IgD-negative memory B cell (primary cell): ENCODE measurements at regions not wholly inside any gene's neighbourhood (a gene's known extent, or its start where the extent isn't known, plus 50 kb on each side); places are given as distances from the start of the nearest gene placed in this dataset.
"Not testable (repeated sequence)": the region's sequence is repeated elsewhere in the genome, so short reads cannot be mapped to it uniquely, and the experiment has no call there.

ENCODE experiments used
- H3K27ac Mint-ChIP-seq, 3 donors: one replicate each; pipeline ENCODE4 v1.8.0; 2020 to 2022; ENCODE audit warnings: mild to moderate bottlenecking in 3 of 3, mixed read lengths in 3 of 3, moderate library complexity in 1 of 3
- H3K27me3 Mint-ChIP-seq: one replicate; pipeline ENCODE4 v1.8.0; 2021; ENCODE audit warnings: mixed read lengths
- H3K36me3 Mint-ChIP-seq: one replicate; pipeline ENCODE4 v1.8.0; 2020; ENCODE audit warnings: mild to moderate bottlenecking, mixed read lengths
- H3K4me1 Mint-ChIP-seq, 3 donors: one replicate each; pipeline ENCODE4 v1.8.0; 2020 to 2022; ENCODE audit warnings: mixed read lengths in 3 of 3, mild to moderate bottlenecking in 1 of 3
- H3K4me3 Mint-ChIP-seq, 4 donors: one replicate each; pipeline ENCODE4 v1.8.0; 2020 to 2022; ENCODE audit warnings: mild to moderate bottlenecking in 4 of 4, mixed read lengths in 4 of 4, moderate library complexity in 3 of 4
- H3K9me3 Mint-ChIP-seq, 3 donors: one replicate each; pipeline ENCODE4 v1.8.0; 2020 to 2021; ENCODE audit warnings: mixed read lengths in 3 of 3, mild to moderate bottlenecking in 1 of 3

DNA sequence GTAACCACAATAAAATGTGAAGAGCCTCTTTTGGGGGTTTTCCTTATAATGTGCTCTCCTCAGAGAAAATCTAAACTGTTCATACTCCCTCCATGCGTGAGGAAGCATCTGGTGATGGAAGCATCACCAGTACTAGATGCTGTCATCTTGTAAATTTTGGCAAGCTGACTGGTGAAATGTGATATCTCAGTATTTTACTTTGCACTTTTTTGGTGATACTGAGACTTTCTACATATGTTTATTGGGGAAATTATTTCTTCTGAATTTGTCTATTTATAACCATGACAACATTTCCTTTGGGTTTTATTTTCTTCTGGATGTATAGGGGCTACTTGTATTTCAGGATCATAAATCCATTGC, 95.9 kb upstream of the DLGAP1 start:
- no peak overlapping the region for H3K4me3 Mint-ChIP-seq
- H3K27me3 Mint-ChIP-seq = no peaks in the 10 kb centered on the region
- H3K9me3 Mint-ChIP-seq = peaks cover 0 to 1% (median 0%) of the 10 kb centered on the region in 3 donors
- H3K4me1 Mint-ChIP-seq = no peaks in the 10 kb centered on the region
- H3K27ac Mint-ChIP-seq = no peak overlapping the region
- H3K36me3 Mint-ChIP-seq = no peaks in the 10 kb centered on the region

DNA sequence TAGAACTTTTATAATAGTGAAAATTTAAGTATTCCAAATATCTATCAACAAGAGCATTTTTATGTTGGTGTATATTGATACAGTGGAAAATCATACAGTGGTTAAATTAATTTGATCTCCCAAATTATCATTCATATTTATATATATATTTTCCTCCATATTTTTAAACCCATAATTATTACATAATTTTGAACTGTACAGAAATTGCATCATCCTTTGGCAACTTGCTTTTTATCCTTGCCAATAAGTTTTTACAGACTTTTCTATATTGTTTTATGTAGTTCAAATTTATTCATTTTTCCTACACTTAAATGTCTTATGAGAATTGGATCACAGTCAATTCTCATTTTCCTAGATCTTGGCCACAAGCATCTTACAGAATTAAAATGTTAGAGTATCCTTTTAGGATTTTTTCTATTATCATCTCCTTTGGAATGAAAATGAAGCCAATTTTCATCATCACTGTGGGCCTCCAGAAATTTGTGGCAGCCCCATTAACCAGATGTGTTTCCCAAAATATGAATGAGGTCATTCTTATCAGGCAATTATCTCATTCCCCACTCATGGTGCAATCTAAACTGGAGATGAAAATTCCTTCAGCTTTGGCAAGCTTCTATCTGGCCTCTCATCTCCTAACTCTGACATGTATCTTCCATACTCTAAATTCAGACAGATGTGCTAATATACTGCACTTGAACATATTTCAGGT, 94.2 kb upstream of the DLGAP1 start:
- Mint-ChIP-seq H3K9me3 (peaks cover 0 to 5% (median 3%) of the 10 kb centered on the region in 3 donors), H3K4me3 (no peak overlapping the region), H3K36me3 (peaks cover 3% of the 10 kb centered on the region), H3K27ac (no peak overlapping the region), H3K27me3 (no peaks in the 10 kb centered on the region), H3K4me1 (no peaks in the 10 kb centered on the region)

DNA sequence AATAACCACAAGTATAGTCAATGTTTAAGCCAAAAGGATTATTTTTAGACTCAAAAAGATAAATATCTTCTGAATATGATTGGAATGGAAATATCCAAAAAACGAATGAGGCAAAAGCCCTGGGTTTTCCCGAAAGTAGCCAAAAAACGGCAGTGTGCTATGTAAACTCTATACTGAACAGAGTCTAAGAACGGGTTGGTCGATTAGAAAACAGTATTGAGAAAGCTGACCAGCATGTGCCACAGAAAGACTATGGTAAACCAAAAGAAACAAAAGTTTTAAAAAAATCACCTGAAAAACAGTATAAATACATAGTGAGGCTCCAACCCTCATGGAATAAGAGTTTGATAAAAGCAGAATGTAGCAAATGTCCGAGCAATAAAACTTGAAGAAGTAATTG, 92.0 kb upstream of the DLGAP1 start:
- Mint-ChIP-seq H3K27me3 (no peaks in the 10 kb centered on the region), H3K4me1 (no peaks in the 10 kb centered on the region), H3K9me3 (peaks cover 0 to 5% (median 3%) of the 10 kb centered on the region in 3 donors), H3K4me3 (no peak overlapping the region), H3K36me3 (peaks cover 3% of the 10 kb centered on the region), H3K27ac (no peak overlapping the region)

DNA sequence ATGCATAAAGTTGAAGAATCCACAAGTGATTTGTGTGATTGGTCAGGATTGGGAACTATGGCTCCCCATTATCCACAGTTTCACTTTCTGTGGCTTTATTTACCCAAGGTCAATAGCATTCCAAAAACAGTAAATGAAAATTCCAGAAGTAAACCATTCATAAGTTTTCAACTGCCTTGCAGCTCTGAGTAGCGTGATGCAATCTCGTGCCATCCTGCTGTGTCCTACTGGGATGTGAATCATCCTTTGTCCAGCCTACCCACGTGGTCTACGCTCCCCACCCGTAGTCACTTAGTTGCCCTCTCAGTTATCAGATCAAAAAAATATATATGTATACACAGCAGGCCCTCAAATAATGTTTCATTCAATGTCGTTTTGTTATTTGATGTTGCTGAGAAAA, 89.0 kb upstream of the DLGAP1 start:
- Mint-ChIP-seq H3K36me3 (peaks cover 3% of the 10 kb centered on the region), H3K27ac (peak overlapping the region in 1 of 3 donors; percentile 80), H3K4me3 (no peak overlapping the region), H3K4me1 (no peaks in the 10 kb centered on the region), H3K27me3 (no peaks in the 10 kb centered on the region), H3K9me3 (peaks cover 0 to 8% (median 3%) of the 10 kb centered on the region in 3 donors)

DNA sequence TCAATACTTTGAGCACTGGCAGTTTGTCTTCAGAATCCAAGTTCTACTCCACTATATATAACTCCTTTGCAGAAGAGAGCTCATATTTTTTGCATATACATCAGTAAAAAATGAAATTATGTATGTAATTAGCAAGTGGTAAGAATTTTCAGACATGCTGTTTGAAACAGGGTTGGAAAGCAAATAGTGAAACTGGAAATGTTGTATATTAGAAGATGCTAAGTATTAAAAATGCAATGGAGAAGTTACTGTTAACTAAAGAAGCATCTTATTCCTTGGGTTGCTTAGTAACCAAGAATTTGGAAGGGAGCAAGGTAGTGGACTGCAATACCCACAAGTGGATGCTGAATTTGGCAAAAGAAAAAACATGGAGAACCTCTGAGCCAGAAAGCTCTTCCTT, 88.6 kb upstream of the DLGAP1 start:
- peaks cover 3% of the 10 kb centered on the region for H3K36me3 Mint-ChIP-seq
- no peaks in the 10 kb centered on the region for H3K27me3 Mint-ChIP-seq
- peaks cover 3 to 12% (median 4%) of the 10 kb centered on the region in 3 donors for H3K9me3 Mint-ChIP-seq

DNA sequence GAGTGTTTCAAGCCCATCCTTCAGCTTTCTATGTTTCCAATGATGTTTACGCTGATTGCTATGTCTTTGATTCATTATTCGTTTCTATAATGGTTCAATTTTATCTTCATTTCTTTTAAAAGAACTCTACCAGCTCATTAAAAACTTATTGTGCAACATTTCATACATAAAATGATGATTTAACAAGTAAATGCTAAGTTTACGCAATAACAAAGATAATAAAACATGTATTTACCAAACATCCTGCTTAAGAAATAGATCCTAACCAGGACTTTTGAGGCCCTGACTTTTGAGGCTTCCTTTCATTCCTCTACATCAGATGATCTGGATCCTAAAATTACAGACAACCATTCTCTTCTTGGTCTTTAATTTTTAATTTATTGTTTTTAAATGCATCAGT, 86.5 kb upstream of the DLGAP1 start:
- Mint-ChIP-seq H3K27me3 (no peaks in the 10 kb centered on the region), H3K4me3 (no peak overlapping the region), H3K9me3 (peaks cover 2 to 20% (median 7%) of the 10 kb centered on the region in 3 donors), H3K27ac (no peak overlapping the region), H3K36me3 (peaks cover 3% of the 10 kb centered on the region), H3K4me1 (no peaks in the 10 kb centered on the region)

More for the DNA sequence above, 88.6 kb upstream of the DLGAP1 start:
- Mint-ChIP-seq H3K4me1 (no peaks in the 10 kb centered on the region), H3K27ac (no peak overlapping the region), H3K4me3 (no peak overlapping the region)

DNA sequence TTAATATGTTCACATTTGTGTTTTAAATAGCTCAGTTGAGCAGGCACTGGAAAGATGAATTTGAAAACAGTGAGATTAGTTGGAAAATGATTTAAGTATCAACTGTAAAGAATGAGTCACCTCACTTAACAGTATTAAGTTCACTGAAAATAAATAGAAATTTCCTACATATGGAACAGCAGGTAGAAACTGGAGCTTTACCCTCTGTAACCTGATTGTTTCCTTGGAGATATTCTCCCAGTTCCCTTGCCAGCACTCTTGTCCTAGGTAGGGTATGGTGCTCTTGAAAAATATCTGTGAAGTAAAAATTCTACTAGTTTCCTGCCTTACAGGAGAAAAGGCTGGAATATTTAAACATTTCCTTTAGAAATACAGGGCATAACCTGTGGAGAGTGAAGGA, 81.3 kb upstream of the DLGAP1 start:
- no peak overlapping the region for H3K27ac Mint-ChIP-seq
- no peaks in the 10 kb centered on the region for H3K36me3 Mint-ChIP-seq
- H3K9me3 Mint-ChIP-seq = peaks cover 7 to 29% (median 11%) of the 10 kb centered on the region in 3 donors
- no peaks in the 10 kb centered on the region for H3K4me1 Mint-ChIP-seq
- no peaks in the 10 kb centered on the region for H3K27me3 Mint-ChIP-seq
- H3K4me3 Mint-ChIP-seq = no peak overlapping the region

DNA sequence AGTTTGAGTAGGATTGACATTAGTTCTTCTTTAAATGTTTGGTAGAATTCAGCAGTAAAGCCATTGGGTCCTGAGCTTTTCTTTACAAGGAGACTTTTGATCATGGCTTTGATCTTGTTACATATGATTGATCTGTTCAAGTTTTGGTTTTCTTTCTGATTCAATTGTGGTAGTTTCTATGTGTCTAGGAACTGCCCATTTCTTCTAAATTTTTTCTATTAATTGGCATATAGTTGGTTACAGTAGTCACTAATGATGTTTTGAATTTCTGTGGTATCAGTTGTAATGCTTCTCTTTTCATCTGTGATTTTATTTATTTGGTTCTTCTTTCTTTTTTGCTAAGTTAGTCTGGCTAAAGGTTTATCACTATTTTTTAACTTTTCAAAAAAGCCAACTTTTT, 73.3 kb upstream of the DLGAP1 start:
- Mint-ChIP-seq H3K36me3 (no peaks in the 10 kb centered on the region), H3K4me1 (no peaks in the 10 kb centered on the region), H3K4me3 (no peak overlapping the region), H3K9me3 (peaks cover 12 to 15% (median 14%) of the 10 kb centered on the region in 3 donors), H3K27me3 (no peaks in the 10 kb centered on the region), H3K27ac (no peak overlapping the region)

DNA sequence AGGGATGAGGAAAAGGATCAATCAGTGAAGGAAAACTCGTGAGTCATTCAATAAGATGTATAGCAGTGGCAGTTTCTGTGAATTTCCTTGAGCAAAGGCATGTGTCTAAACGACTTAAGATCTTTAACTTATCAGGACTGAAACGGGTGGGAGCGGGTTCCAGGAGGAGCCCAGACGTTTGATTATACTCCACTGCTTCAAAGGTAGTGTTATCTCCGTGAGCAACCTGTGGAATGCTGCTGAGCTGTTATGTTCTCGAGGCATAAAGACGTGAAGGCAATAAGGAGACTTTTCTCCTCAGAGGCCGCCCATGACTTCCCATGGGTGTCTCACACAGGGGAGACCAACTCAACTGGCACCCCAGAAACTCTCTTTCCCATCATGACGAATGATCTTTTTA, 72.7 kb upstream of the DLGAP1 start:
- not testable (repeated sequence) for H3K27ac Mint-ChIP-seq, H3K36me3 Mint-ChIP-seq, H3K4me3 Mint-ChIP-seq, H3K4me1 Mint-ChIP-seq, H3K27me3 Mint-ChIP-seq
- H3K9me3 Mint-ChIP-seq = peaks cover 9 to 12% (median 10%) of the 10 kb centered on the region in 3 donors

DNA sequence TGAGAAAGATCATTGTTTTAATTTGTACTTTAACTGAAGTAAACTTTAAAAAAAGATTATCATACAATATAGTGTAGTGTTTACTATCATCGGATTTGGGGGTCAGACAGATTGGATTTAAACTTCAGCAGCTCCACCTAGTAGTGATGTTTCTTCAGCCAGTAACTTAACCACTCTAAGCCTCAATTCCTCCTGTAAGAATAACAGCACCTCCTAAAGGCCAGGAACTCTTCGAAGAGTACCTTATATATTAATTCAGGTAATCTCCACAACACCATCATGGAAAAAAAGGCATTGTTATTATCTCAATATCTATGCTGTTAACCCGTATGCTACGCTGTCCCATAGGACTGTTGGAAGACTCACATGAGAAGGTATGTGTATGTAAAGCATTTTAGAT, 69.0 kb upstream of the DLGAP1 start:
- Mint-ChIP-seq H3K4me1 (no peaks in the 10 kb centered on the region), H3K27me3 (no peaks in the 10 kb centered on the region), H3K4me3 (no peak overlapping the region), H3K27ac (no peak overlapping the region), H3K36me3 (no peaks in the 10 kb centered on the region), H3K9me3 (peaks cover 6 to 14% (median 10%) of the 10 kb centered on the region in 3 donors)

DNA sequence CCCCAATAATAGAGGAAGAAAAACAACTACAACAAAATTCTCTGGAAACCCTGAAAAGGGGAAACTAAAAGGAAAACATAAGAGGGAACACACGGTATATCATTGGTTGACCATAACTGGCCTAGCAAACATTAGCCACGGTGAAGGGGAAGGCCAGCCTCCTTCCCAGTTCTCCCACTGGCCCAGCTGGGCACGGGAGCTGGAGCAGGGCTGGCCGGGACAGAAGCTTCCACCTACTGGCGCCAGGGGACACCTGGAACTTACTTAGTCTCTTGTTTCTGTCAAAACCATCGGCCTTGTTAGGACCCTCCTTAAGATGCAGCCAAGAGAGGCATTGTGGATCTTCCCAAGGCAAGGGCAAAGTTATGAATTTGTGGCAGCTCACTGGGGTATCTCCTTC, 56.1 kb upstream of the DLGAP1 start:
- Mint-ChIP-seq H3K36me3 (no peaks in the 10 kb centered on the region), H3K4me1 (no peaks in the 10 kb centered on the region), H3K27me3 (no peaks in the 10 kb centered on the region), H3K27ac (no peak overlapping the region), H3K9me3 (peaks cover 2 to 11% (median 4%) of the 10 kb centered on the region in 3 donors), H3K4me3 (no peak overlapping the region)

DNA sequence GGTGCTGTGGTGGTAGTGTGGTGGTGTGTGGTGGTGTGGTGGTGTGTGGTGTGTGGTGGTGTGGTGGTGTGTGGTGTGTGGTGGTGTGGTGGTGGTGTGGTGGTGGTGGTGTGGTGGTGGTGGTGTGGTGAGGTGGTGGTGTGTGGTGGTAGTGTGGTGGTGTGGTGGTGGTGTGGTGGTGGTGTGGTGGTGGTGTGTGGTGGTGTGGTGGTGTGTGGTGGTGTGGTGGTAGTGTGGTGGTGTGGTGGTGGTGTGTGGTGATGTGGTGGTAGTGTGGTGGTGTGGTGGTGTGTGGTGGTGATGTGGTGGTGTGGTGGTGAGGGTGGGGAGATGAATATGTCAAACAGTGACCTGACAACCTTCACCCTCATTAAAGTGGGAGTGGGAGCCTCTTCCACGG, 55.6 kb upstream of the DLGAP1 start:
- no peak overlapping the region for H3K27ac Mint-ChIP-seq

DNA sequence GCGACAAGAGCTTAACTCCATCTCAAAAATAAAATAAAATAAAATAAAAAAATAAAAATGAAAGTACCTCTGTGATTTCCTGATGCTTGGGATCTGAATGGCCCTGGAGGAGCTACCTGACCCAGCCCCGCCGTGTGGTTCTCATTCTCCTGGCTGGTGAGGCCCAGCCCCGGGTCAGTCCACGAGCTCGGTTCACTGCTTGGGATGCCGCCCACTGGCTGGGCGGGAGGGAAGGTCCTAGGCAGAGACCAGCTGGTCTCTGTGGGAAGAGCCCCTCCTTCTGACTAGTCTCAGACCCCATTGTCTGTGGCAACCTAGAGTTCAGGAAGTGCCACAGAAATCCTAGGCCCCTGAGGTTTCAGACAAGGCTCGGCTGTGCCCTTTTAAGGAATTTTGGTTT, 55.1 kb upstream of the DLGAP1 start:
- peaks cover 2 to 11% (median 4%) of the 10 kb centered on the region in 3 donors for H3K9me3 Mint-ChIP-seq

More for the DNA sequence above, 55.6 kb upstream of the DLGAP1 start:
- Mint-ChIP-seq H3K4me3 (no peak overlapping the region), H3K36me3 (no peaks in the 10 kb centered on the region), H3K9me3 (peaks cover 2 to 11% (median 4%) of the 10 kb centered on the region in 3 donors), H3K27me3 (no peaks in the 10 kb centered on the region), H3K4me1 (no peaks in the 10 kb centered on the region)

More for the DNA sequence above, 55.1 kb upstream of the DLGAP1 start:
- no peak overlapping the region for H3K27ac Mint-ChIP-seq
- H3K36me3 Mint-ChIP-seq = no peaks in the 10 kb centered on the region
- no peaks in the 10 kb centered on the region for H3K27me3 Mint-ChIP-seq
- H3K4me1 Mint-ChIP-seq = peaks cover 0 to 1% (median 0%) of the 10 kb centered on the region in 3 donors
- H3K4me3 Mint-ChIP-seq = no peak overlapping the region
